ENCODE measurements at regions not wholly inside any gene's neighbourhood (a gene's known extent, or its start where the extent isn't known, plus 50 kb on each side); places are given as distances from the start of the nearest gene placed in this dataset.

GRCh38 chr4:24330172-24330571 is 254.2 kb downstream of the DHX15 start:
- TF ChIP-seq CTCF (IDR thresholded peaks at IDR 0.05): no peak
- DNase-seq (no peak), ATAC-seq (no peak)
- Histone ChIP-seq H3K4me1 (ENCODE audit: control insufficient read depth, insufficient read depth, low read length) (no peaks in the 10 kb centered on the region), H3K27me3 (ENCODE audit: control insufficient read depth, insufficient read depth, low read length) (no peaks in the 10 kb centered on the region), H3K27ac (ENCODE audit: low read length) (no peak overlapping the region), H3K9me3 (ENCODE audit: control insufficient read depth, insufficient read depth, low read length) (no peaks in the 10 kb centered on the region), H3K4me3 (ENCODE audit: low read length) (no peak overlapping the region), H3K36me3 (ENCODE audit: control insufficient read depth, insufficient read depth, low read length) (no peaks in the 10 kb centered on the region)
- H3K36me3 Mint-ChIP-seq: no peaks in the 10 kb centered on the region
- H3K4me3 Mint-ChIP-seq: no peak overlapping the region
- WGBS (ENCODE audit: insufficient coverage): 66% methylated on average over 4 of the region's 4 CpGs
- H3K9me3 Mint-ChIP-seq: peaks cover 0 to 7% of the 10 kb centered on the region in 2 donors
- intact Hi-C loops (cut with micrococcal nuclease): no loop called here
- H3K27me3 Mint-ChIP-seq (ENCODE audit: low read depth in 2 of 2): no peaks in the 10 kb centered on the region
- H3K27ac Mint-ChIP-seq: no peak overlapping the region
- H3K4me1 Mint-ChIP-seq: no peaks in the 10 kb centered on the region

GRCh38 chr4:24328711-24329110 is 255.6 kb downstream of the DHX15 start:
- Mint-ChIP-seq H3K27ac (no peak overlapping the region), H3K4me3 (no peak overlapping the region), H3K4me1 (no peaks in the 10 kb centered on the region), H3K9me3 (peaks cover 0 to 8% of the 10 kb centered on the region in 2 donors), H3K27me3 (ENCODE audit: low read depth in 2 of 2) (no peaks in the 10 kb centered on the region), H3K36me3 (no peaks in the 10 kb centered on the region)
- intact Hi-C loops (cut with micrococcal nuclease): no loop called here
- TF ChIP-seq CTCF (IDR thresholded peaks at IDR 0.05): no peak
- Histone ChIP-seq H3K4me3 (ENCODE audit: low read length) (no peak overlapping the region), H3K27me3 (ENCODE audit: control insufficient read depth, insufficient read depth, low read length) (no peaks in the 10 kb centered on the region), H3K36me3 (ENCODE audit: control insufficient read depth, insufficient read depth, low read length) (no peaks in the 10 kb centered on the region), H3K9me3 (ENCODE audit: control insufficient read depth, insufficient read depth, low read length) (no peaks in the 10 kb centered on the region), H3K27ac (ENCODE audit: low read length) (no peak overlapping the region), H3K4me1 (ENCODE audit: control insufficient read depth, insufficient read depth, low read length) (no peaks in the 10 kb centered on the region)
- ATAC-seq (no peak), DNase-seq (no peak)
- WGBS (ENCODE audit: insufficient coverage): 59% methylated on average over 7 of the region's 7 CpGs

- Mint-ChIP-seq H3K27ac (no peak overlapping the region), H3K4me1 (no peaks in the 10 kb centered on the region), H3K4me3 (no peak overlapping the region), H3K9me3 (peaks cover 0 to 9% of the 10 kb centered on the region in 2 donors), H3K27me3 (ENCODE audit: low read depth in 2 of 2) (no peaks in the 10 kb centered on the region), H3K36me3 (no peaks in the 10 kb centered on the region)
- ATAC-seq: no peak
- no peak for TF ChIP-seq CTCF (IDR thresholded peaks at IDR 0.05)
- DNase-seq: no peak
- H3K27ac ChIP-seq (ENCODE audit: low read length): no peak overlapping the region
- H3K36me3 ChIP-seq (ENCODE audit: control insufficient read depth, insufficient read depth, low read length): no peaks in the 10 kb centered on the region
- no peak overlapping the region for H3K4me3 ChIP-seq (ENCODE audit: low read length)
- intact Hi-C loops (cut with micrococcal nuclease): no loop called here
- no peaks in the 10 kb centered on the region for H3K27me3 ChIP-seq (ENCODE audit: control insufficient read depth, insufficient read depth, low read length)
- no peaks in the 10 kb centered on the region for H3K9me3 ChIP-seq (ENCODE audit: control insufficient read depth, insufficient read depth, low read length)
- H3K4me1 ChIP-seq (ENCODE audit: control insufficient read depth, insufficient read depth, low read length): no peaks in the 10 kb centered on the region
- WGBS (ENCODE audit: insufficient coverage): no CpG with 5 or more reads among the region's 1 CpG
Observed at GRCh38 chr4:24328310-24328709, 256.0 kb downstream of the DHX15 start.

GRCh38 chr4:24322995-24323394 is 261.4 kb downstream of the DHX15 start:
- Mint-ChIP-seq H3K36me3 (no peaks in the 10 kb centered on the region), H3K27ac (no peak overlapping the region), H3K4me3 (no peak overlapping the region), H3K9me3 (peaks cover 0 to 7% of the 10 kb centered on the region in 2 donors), H3K27me3 (ENCODE audit: low read depth in 2 of 2) (no peaks in the 10 kb centered on the region), H3K4me1 (no peaks in the 10 kb centered on the region)
- Histone ChIP-seq H3K27ac (ENCODE audit: low read length) (no peak overlapping the region), H3K4me3 (ENCODE audit: low read length) (no peak overlapping the region), H3K4me1 (ENCODE audit: control insufficient read depth, insufficient read depth, low read length) (no peaks in the 10 kb centered on the region), H3K27me3 (ENCODE audit: control insufficient read depth, insufficient read depth, low read length) (no peaks in the 10 kb centered on the region), H3K36me3 (ENCODE audit: control insufficient read depth, insufficient read depth, low read length) (no peaks in the 10 kb centered on the region), H3K9me3 (ENCODE audit: control insufficient read depth, insufficient read depth, low read length) (no peaks in the 10 kb centered on the region)
- intact Hi-C loops (cut with micrococcal nuclease): no loop called here
- no peak for TF ChIP-seq CTCF (IDR thresholded peaks at IDR 0.05)
- DNase-seq: no peak
- ATAC-seq: no peak
- WGBS (ENCODE audit: insufficient coverage): 90% methylated on average over 1 of the region's 3 CpGs
